PC-3 (cell line): ENCODE measurements at regions not wholly inside any gene's neighbourhood (a gene's known extent, or its start where the extent isn't known, plus 50 kb on each side); places are given as distances from the start of the nearest gene placed in this dataset.

Source experiments
- EZH2 ChIP-seq: fragments of 300-600 bp; sonication (generic); IDR thresholded peaks from one replicate; pipeline ENCODE4 v1.6.1; 2017; ENCODE audit warnings: antibody characterized with exemption, mild to moderate bottlenecking, low read length; ENCODE audit not compliant: unreplicated experiment
- EZH2phosphoT487 ChIP-seq: fragments of 300-600 bp; sonication (generic); IDR thresholded peaks from 2 replicates; pipeline ENCODE4 v1.6.1; 2018; ENCODE audit warnings: mild to moderate bottlenecking, antibody characterized with exemption, low read length, borderline replicate concordance

DNA sequence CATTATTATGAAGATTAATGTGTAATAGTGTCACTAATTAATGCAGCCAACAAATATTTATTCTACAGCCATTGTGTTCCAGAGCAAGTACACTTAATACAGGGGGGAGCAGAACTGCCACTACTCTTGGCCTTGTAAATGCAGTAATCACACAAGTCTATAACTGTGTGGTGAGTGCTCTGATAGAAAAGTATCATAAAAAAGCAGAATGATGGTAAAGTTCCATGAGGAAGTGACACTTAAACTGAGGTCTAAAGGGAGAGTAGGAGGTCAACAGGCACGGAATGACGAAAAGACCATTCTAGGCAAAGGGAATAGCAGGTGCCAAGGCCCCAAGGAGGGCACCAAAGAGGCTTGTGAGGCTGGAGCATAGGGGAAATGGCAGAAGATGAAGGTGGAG lies 142.9 kb downstream of the OSTF1 start:
- TF ChIP-seq EZH2phosphoT487: no peak
- no peak for TF ChIP-seq EZH2
